Endodermal cell (in vitro differentiated cells): ENCODE measurements at regions not wholly inside any gene's neighbourhood (a gene's known extent, or its start where the extent isn't known, plus 50 kb on each side); places are given as distances from the start of the nearest gene placed in this dataset.

Experiments used
- DNase-seq: peaks from one replicate; pipeline ENCODE4 v3.0.0-alpha.2; 2017
- H3K27ac ChIP-seq: 2 replicates; pipeline ENCODE4 v1.5.1; 2013; ENCODE audit warnings: mild to moderate bottlenecking, low read depth, low read length, moderate library complexity
- H3K27me3 ChIP-seq: 2 replicates; pipeline ENCODE4 v1.6.1; 2013; ENCODE audit warnings: mild to moderate bottlenecking, low read length, moderate library complexity; ENCODE audit not compliant: insufficient read depth, control insufficient read depth, poor library complexity, severe bottlenecking
- H3K36me3 ChIP-seq: 2 replicates; pipeline ENCODE4 v1.7.0; 2013; ENCODE audit warnings: mild to moderate bottlenecking, low read length, moderate library complexity; ENCODE audit not compliant: control insufficient read depth, insufficient read depth
- H3K4me1 ChIP-seq: one replicate; pipeline ENCODE4 v1.7.0; 2013; ENCODE audit warnings: low read length; ENCODE audit not compliant: control insufficient read depth, insufficient read depth
- H3K4me3 ChIP-seq: 2 replicates; pipeline ENCODE4 v1.5.1; 2013; ENCODE audit warnings: mild to moderate bottlenecking, low read length, moderate library complexity
- H3K9ac ChIP-seq: 2 replicates; pipeline ENCODE4 v1.6.1; 2013; ENCODE audit warnings: mild to moderate bottlenecking, low read length, moderate library complexity; ENCODE audit not compliant: poor library complexity, severe bottlenecking; ENCODE audit errors: extremely low read depth
- H3K9me3 ChIP-seq: 2 replicates; pipeline ENCODE4 v1.6.1; 2013; ENCODE audit warnings: mild to moderate bottlenecking, low read length, moderate library complexity; ENCODE audit not compliant: control insufficient read depth
- H3K27ac Mint-ChIP-seq: 2 replicates; pipeline ENCODE4 v1.8.0; 2020; ENCODE audit warnings: mixed read lengths
- H3K27me3 Mint-ChIP-seq: 2 replicates; pipeline ENCODE4 v1.8.0; 2021; ENCODE audit warnings: mild to moderate bottlenecking, mixed read lengths; ENCODE audit not compliant: insufficient read depth
- H3K36me3 Mint-ChIP-seq: 2 replicates; pipeline ENCODE4 v1.8.0; 2020; ENCODE audit warnings: low read depth, mixed read lengths
- H3K4me1 Mint-ChIP-seq: 2 replicates; pipeline ENCODE4 v1.8.0; 2020; ENCODE audit warnings: mixed read lengths
- H3K4me3 Mint-ChIP-seq: 2 replicates; pipeline ENCODE4 v1.8.0; 2020; ENCODE audit warnings: mild to moderate bottlenecking, moderate library complexity, mixed read lengths
- H3K9me3 Mint-ChIP-seq: 2 replicates; pipeline ENCODE4 v1.8.0; 2020; ENCODE audit warnings: mild to moderate bottlenecking, mixed read lengths
- WGBS, 2 experiments: methylation state at CpG; one replicate each; pipeline versions ENCODE4 v1.1.5 to v1.1.7; 2013; ENCODE audit warnings: missing lambda C conversion rate in 2 of 2, mixed read lengths in 1 of 2; ENCODE audit not compliant: insufficient coverage in 1 of 2, insufficient read length in 1 of 2; 5-methylcytosine and 5-hydroxymethylcytosine counted together
- TF ChIP-seq, protein P1 (sequence below): fragments of 200-600 bp; sonication (generic); conservative IDR thresholded peaks from 2 replicates; pipeline ENCODE4 v1.5.0; 2021; ENCODE audit warnings: antibody characterized with exemption, mild to moderate bottlenecking

DNA sequence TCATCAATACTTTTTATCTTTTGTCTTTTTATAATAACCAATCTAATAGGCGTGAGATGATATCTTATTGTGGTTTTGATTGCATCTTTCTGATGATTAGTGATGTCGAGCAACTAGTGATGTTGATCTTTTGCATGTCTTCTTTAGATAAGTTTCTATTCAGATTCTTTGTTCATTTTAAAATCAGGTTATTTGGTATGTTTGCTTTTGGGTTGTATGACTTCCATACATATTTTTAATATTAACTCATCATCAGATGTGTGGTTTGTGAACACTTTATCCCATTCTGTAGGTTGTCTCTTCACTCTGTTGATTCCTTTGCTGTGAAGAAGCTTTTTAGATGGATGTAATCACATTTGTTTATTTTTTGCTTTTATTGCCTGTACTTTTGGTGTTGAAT lies 295.8 kb downstream of the BCKDHB start:
- Histone ChIP-seq H3K36me3 (no peaks in the 10 kb centered on the region), H3K4me3 (no peak overlapping the region), H3K9me3 (peaks cover 14% of the 10 kb centered on the region), H3K27me3 (no peaks in the 10 kb centered on the region), H3K9ac (no peak overlapping the region), H3K4me1 (no peaks in the 10 kb centered on the region), H3K27ac (no peak overlapping the region)
- Mint-ChIP-seq H3K4me1 (peaks cover 5% of the 10 kb centered on the region), H3K27ac (no peak overlapping the region), H3K27me3 (no peaks in the 10 kb centered on the region), H3K9me3 (peaks cover 40% of the 10 kb centered on the region), H3K36me3 (peaks cover 9% of the 10 kb centered on the region), H3K4me3 (no peak overlapping the region)
- TF ChIP-seq, protein P1, sequence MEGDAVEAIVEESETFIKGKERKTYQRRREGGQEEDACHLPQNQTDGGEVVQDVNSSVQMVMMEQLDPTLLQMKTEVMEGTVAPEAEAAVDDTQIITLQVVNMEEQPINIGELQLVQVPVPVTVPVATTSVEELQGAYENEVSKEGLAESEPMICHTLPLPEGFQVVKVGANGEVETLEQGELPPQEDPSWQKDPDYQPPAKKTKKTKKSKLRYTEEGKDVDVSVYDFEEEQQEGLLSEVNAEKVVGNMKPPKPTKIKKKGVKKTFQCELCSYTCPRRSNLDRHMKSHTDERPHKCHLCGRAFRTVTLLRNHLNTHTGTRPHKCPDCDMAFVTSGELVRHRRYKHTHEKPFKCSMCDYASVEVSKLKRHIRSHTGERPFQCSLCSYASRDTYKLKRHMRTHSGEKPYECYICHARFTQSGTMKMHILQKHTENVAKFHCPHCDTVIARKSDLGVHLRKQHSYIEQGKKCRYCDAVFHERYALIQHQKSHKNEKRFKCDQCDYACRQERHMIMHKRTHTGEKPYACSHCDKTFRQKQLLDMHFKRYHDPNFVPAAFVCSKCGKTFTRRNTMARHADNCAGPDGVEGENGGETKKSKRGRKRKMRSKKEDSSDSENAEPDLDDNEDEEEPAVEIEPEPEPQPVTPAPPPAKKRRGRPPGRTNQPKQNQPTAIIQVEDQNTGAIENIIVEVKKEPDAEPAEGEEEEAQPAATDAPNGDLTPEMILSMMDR, result no peak
- DNase-seq, result no peak
- WGBS, 2 experiments, result 85 to 100% methylated on average over 1 to 2 of the region's 2 CpGs
